HL-60 (cell line): ENCODE measurements at regions not wholly inside any gene's neighbourhood (a gene's known extent, or its start where the extent isn't known, plus 50 kb on each side); places are given as distances from the start of the nearest gene placed in this dataset.

ENCODE experiments used
- DNase-seq, 2 experiments: peaks; one replicate each; pipeline ENCODE4 v3.0.0-alpha.2; 2010 to 2020; ENCODE audit warnings: low read depth in 1 of 2, low spot score in 1 of 2
- H3K27ac ChIP-seq: fragments of 250-450 bp; sonication (Bioruptor Pico); replicated peaks from 2 replicates; pipeline ENCODE4 v1.5.1; 2020; ENCODE audit warnings: mild to moderate bottlenecking, moderate library complexity
- H3K27me3 ChIP-seq: fragments of 250-450 bp; sonication (Bioruptor Pico); 2 replicates; pipeline ENCODE4 v1.5.1; 2021; ENCODE audit warnings: mild to moderate bottlenecking, moderate library complexity; ENCODE audit not compliant: insufficient read depth, poor library complexity, severe bottlenecking
- H3K4me3 ChIP-seq: replicated peaks from 2 replicates; pipeline ENCODE4 v1.5.1; 2011; ENCODE audit warnings: mild to moderate bottlenecking, control low read depth, low read length; ENCODE audit not compliant: insufficient read depth
- CTCF ChIP-seq: IDR thresholded peaks from one replicate; pipeline ENCODE4 v1.5.1; 2011; ENCODE audit warnings: low read length, control low read depth, inconsistent platforms; ENCODE audit not compliant: insufficient read depth
- GABPA ChIP-seq: IDR thresholded peaks from 2 replicates; pipeline ENCODE4 v1.6.1; 2012; ENCODE audit warnings: low read depth
- POLR2AphosphoS5 ChIP-seq: IDR thresholded peaks from 2 replicates; pipeline ENCODE4 v1.6.1; 2012; ENCODE audit warnings: low read depth
- SPI1 ChIP-seq: IDR thresholded peaks from 2 replicates; pipeline ENCODE4 v1.6.1; 2012; ENCODE audit warnings: low read depth, mild to moderate bottlenecking, borderline replicate concordance
- TF ChIP-seq, protein P1 (sequence below): IDR thresholded peaks from 2 replicates; pipeline ENCODE4 v1.6.1; 2012; ENCODE audit warnings: low read depth; ENCODE audit not compliant: insufficient replicate concordance

DNA sequence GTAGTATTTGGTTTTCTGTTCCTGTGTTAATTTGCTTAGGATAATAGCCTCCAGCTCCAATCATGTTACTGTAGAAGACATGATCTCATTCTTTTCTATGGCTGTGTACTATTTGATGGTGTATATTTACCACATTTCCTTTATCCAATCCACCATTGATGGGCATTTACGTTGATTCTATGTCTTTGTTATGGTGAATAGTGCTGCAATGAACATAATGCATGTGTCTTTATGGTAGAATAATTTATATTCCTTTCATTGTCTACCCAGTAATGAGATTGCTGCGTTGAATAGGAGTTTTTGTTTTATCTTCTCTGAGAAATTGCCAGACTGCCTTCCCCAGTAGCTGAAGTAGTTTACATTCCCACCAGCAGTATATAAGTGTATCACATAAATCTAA is 538.8 kb downstream of the LRRIQ3 start:
- Histone ChIP-seq H3K27ac (no peak overlapping the region), H3K4me3 (no peak overlapping the region), H3K27me3 (no peaks in the 10 kb centered on the region)
- no peak for DNase-seq
- TF ChIP-seq CTCF: no peak
- TF ChIP-seq GABPA: no peak
- no peak for TF ChIP-seq POLR2AphosphoS5
- TF ChIP-seq SPI1: no peak
- TF ChIP-seq, protein P1, sequence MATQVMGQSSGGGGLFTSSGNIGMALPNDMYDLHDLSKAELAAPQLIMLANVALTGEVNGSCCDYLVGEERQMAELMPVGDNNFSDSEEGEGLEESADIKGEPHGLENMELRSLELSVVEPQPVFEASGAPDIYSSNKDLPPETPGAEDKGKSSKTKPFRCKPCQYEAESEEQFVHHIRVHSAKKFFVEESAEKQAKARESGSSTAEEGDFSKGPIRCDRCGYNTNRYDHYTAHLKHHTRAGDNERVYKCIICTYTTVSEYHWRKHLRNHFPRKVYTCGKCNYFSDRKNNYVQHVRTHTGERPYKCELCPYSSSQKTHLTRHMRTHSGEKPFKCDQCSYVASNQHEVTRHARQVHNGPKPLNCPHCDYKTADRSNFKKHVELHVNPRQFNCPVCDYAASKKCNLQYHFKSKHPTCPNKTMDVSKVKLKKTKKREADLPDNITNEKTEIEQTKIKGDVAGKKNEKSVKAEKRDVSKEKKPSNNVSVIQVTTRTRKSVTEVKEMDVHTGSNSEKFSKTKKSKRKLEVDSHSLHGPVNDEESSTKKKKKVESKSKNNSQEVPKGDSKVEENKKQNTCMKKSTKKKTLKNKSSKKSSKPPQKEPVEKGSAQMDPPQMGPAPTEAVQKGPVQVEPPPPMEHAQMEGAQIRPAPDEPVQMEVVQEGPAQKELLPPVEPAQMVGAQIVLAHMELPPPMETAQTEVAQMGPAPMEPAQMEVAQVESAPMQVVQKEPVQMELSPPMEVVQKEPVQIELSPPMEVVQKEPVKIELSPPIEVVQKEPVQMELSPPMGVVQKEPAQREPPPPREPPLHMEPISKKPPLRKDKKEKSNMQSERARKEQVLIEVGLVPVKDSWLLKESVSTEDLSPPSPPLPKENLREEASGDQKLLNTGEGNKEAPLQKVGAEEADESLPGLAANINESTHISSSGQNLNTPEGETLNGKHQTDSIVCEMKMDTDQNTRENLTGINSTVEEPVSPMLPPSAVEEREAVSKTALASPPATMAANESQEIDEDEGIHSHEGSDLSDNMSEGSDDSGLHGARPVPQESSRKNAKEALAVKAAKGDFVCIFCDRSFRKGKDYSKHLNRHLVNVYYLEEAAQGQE: no peak

DNA sequence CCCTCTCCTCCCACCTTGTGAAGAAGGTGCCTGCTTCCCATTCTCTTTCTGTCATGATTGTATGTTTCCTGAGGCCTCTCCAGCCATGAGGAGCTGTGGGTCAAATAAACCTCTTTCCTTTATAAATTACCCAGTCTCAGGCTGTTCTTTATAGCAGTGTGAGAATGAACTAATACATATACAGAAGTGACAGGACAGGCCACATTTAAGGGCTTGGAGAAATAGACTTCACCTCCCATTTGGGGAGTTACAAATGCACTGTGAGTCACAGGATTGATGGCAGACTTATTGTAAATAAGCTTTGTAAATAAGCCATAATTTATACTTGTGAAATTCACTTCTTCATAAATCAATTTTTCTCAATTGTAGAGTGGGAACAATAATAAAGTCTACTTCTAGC is 543.3 kb downstream of the LRRIQ3 start:
- no peak overlapping the region for H3K4me3 ChIP-seq
- TF ChIP-seq POLR2AphosphoS5 (no peak), SPI1 (no peak), CTCF (no peak), GABPA (no peak)
- TF ChIP-seq, protein P1: no peak
- H3K27me3 ChIP-seq: no peaks in the 10 kb centered on the region
- no peak for DNase-seq
- H3K27ac ChIP-seq: no peak overlapping the region

GRCh38 chr1:73644198-73644597 is 553.8 kb downstream of the LRRIQ3 start:
- Histone ChIP-seq H3K27me3 (no peaks in the 10 kb centered on the region), H3K27ac (no peak overlapping the region), H3K4me3 (no peak overlapping the region)
- DNase-seq: no peak
- TF ChIP-seq, protein P1: no peak
- TF ChIP-seq CTCF (no peak), SPI1 (no peak), GABPA (no peak), POLR2AphosphoS5 (no peak)
